RCC 7860 (cell line): ENCODE measurements at regions not wholly inside any gene's neighbourhood (a gene's known extent, or its start where the extent isn't known, plus 50 kb on each side); places are given as distances from the start of the nearest gene placed in this dataset.

Experiments used
- DNase-seq: peaks from one replicate; pipeline ENCODE4 v3.0.0-alpha.2; 2015; ENCODE audit warnings: low spot score
- FAIRE-seq: peaks from 2 replicates; lab custom pipeline; 2012; peaks lifted over from hg19 to GRCh38; lab: Jason Lieb, UNC

DNA sequence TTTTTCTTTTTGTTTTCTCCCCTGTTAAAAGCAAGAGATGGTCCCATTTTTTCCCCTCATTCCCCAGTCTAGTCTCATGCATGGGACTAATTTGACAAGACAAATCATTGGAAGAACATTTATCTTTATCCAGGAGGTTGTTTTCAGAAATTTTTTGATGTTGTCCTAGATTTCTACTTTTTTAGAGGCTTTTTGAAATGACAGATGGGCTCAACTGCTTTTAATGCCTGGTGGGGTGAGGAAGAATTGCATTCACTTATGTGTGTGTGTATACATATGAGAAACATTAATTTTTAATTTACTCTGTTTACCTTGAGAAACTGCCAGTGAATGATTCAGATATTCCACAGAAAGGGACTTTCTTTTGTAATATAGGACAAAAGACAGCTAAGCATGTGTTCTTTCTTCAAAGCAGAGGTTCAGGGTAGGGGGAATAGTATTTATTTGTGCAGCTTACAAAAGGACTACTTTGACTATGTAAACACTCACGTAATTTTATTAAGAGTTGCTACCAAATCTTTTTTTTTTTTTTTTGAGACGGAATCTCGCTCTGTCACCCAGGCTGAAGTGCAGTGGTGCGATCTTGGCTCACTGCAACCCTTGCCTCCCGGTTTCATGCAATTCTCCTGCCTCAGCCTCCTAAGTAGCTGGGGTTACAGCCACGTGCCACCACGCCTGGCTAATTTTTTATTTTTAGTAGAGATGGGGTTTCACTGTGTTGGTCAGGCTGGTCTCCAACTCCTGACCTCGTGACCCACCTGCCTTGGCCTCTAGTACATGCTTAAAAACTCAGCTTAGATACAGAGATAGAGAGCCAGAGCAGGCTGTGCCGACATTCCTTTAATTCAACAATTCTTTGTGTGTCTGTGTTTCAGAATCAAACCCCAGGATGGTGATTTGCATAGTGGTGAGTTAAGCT lies 130.1 kb upstream of the RARB start:
- DNase-seq (no peak), FAIRE-seq (no peak)

- FAIRE-seq (no peak), DNase-seq (no peak)
These were observed 127.9 kb upstream of the RARB start for GRCh38 chr3:25300141-25300540.

DNA sequence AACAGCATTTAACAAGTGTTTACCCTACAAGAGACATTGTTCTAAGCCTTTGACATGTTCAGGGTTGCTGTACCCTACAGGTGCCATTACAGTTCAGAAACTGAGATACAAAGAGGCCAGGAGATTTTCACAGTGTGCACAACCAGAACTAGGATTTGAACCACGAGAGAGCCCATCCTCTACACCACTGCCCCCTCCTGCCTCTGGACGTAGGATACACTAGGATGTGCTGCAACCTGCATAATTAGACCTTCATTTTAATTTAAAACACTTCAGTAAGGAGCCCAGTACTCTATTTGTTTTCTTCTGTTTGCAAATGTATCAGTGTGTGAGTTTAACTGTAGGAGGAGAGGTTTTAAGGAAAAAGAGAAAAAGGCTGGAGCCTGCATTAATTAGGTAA lies 123.1 kb upstream of the RARB start:
- DNase-seq (no peak), FAIRE-seq (no peak)

DNA sequence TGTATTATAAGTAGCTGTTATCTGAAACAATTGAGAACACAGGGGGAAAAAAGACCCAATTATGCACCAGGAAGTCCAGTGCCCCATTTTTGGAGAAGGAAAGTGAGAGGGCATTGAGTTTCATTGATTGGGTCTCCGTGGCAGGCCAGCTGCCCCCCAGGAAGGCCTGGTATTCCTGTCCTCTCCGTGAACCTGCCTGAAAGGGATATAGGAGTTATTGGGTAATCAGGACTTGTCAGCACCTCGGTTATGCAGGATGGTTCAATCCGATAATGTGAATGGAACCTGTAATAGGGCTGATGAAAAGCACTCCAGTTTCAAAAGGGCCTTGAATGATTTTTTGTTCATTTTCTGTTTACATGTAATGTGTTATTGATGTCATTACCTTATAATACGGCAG lies 122.0 kb upstream of the RARB start:
- no peak for FAIRE-seq
- no peak for DNase-seq

DNA sequence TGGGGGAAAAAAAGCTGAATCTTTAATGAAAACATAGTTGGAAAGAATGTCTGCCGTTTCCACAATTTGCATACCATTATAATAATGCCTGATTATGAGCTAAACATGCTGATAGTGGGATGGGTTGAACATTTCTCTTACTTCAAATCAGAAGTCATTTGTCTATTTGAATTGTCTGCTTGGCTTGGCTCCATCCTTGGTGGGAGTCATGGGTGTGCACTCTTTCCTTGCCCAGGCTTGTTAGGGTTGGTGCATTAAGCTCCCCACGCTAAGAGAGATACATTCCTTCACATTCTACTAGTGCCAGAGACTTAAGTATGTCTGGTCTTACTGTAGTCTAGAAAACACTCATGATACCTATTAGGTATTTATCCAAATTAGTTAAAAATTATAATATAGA lies 121.4 kb upstream of the RARB start:
- FAIRE-seq (no peak), DNase-seq (no peak)

- no peak for FAIRE-seq
These were observed 114.8 kb upstream of the RARB start for GRCh38 chr3:25313286-25313685.

DNA sequence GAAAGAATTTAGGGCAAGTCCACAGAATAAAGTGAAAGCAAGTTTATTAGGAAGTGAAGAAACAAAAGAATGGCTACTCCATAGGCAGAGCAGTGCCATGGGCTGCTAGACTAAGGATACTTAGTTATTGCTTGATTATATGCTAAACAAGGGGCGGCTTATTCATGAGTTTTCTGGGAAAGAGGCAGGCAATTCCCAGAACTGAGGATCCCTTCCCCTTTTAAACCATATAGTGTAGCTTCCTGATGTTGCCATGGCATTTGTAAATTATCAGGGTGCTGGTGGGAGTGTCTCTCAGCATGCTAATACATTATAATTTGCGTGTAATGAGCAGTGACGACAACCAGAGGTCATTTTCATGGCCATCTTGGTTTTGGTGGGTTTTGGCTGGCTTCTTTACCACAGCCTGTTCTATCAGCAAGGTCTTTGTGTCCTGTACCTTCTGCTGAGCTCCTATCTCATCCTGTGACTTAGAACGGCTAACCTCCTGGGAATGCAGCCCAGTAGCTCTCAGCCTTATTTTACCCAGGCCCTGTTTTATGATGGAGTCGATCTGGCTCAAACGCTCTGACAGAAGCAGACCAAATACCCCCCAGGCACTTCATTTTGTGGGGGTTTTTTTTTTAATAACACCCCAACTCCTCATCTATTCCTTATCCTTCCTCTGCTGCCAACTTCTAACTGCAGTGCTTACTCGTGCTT lies 103.0 kb upstream of the RARB start:
- no peak for DNase-seq
- no peak for FAIRE-seq

More at GRCh38 chr3:25313286-25313685, 114.8 kb upstream of the RARB start:
- no peak for DNase-seq

- DNase-seq (no peak), FAIRE-seq (no peak)
These were observed 92.7 kb upstream of the RARB start for GRCh38 chr3:25335356-25335755.

- no peak for DNase-seq
- FAIRE-seq, result no peak
These were observed 89.8 kb upstream of the RARB start for GRCh38 chr3:25338158-25338725.

- no peak for FAIRE-seq
These were observed 88.8 kb upstream of the RARB start for GRCh38 chr3:25339225-25339624.

GRCh38 chr3:25344670-25345069 lies 83.4 kb upstream of the RARB start:
- DNase-seq (no peak), FAIRE-seq (no peak)

More at GRCh38 chr3:25339225-25339624, 88.8 kb upstream of the RARB start:
- no peak for DNase-seq

GRCh38 chr3:25349095-25349494 lies 79.0 kb upstream of the RARB start:
- no peak for DNase-seq
- no peak for FAIRE-seq

GRCh38 chr3:25349828-25350724 lies 78.0 kb upstream of the RARB start:
- no peak for FAIRE-seq
- DNase-seq, result no peak

GRCh38 chr3:25350725-25351114 lies 77.3 kb upstream of the RARB start:
- DNase-seq (no peak), FAIRE-seq (no peak)

DNA sequence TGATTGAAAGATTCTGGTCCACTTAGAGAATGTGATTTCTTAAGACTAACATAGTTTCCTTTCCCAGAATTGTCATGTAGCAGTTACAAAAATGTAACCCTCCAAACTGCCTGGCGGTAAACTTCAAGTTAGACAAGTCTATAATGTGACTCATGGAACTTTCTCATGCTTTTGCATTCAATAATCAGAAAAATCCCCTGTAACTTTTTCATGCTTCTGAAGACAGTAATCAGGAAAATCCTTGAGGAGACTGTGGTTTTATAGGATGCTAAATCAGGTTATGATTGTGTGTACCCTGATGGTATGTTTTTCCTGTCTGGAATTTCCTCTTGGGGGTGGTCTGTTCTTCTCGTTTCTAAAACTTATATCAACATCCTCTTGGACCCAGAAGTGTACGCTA lies 74.0 kb upstream of the RARB start:
- FAIRE-seq (no peak), DNase-seq (no peak)

- no peak for FAIRE-seq
- no peak for DNase-seq
These were observed 72.8 kb upstream of the RARB start for GRCh38 chr3:25355034-25355885.

DNA sequence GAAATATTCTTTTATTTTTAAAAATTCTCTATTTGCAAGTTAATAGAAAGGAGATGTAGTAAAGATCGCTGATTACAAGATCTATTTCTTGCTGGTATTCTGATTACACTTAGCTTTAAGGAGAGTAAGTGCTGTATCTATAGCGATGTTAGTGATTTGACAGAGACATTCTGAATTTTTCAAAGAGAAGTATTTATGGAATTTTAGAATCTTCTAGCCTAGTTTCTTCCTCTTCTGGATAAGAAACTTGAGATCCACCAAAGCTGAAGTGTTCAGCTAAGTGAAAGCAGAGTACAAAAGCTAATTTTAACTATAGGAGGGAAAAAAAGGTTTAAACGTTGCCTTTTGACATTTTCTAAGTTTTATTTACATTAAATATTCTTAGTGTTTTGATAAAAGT lies 72.1 kb upstream of the RARB start:
- FAIRE-seq (no peak), DNase-seq (no peak)

DNA sequence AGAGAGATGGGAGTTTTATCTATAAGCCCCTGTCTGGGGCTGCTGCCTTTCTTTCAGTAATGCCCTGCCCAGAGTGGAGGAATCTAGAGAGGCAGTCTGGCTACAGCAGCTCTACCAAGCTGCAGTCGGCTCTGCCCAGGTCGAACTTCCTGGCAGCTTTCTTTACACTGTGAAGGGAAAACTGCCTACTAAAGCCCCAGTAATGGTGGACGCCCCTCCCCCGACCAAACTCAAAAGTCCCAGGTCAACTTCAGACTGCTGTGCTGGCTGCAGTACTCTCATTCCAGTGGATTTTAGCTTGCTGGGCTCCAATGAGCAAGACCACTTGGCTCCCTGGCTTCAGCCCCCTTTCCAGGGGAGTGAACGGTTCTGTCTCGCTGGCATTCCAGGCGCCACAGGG lies 65.9 kb upstream of the RARB start:
- no peak for DNase-seq
- no peak for FAIRE-seq

DNA sequence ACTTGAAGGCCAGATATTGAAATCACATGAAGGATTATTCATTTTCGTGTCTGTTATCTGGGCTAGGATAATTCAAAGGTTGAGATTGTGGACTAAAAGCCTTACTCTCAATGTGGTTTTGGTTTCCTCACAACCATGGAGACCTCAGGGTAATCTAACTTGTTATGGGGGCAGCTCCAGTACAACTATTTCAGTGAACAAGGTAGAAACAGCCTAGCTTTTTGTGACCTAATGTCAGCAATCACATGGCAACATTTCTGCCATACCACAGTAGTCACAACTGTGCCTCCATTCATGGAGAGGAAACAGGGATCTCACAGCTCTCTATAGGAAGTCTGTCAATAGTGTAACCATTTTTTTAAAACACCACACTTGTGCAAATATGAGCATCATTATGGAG lies 62.4 kb upstream of the RARB start:
- DNase-seq, result no peak
- FAIRE-seq, result no peak

DNA sequence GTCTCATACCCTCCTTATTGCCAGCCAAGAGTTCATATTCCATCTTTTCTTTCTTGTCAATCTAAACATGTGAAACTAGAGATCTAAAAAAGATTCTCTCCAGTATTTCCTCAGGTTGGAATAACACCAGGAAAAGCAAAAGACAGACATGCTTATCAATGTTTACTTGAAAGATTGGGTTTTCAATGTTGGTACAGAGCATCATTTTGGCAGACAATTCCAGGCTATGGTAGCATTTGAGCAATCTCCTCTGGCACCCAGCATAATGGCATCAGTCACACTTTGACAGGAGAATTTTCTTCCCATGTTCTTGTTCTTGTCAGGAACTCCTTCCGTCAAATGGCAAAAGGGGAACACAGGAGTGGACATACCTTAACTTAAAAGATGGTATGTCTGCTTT lies 61.0 kb upstream of the RARB start:
- FAIRE-seq (no peak), DNase-seq (no peak)
